ENCODE measurements at regions not wholly inside any gene's neighbourhood (a gene's known extent, or its start where the extent isn't known, plus 50 kb on each side); places are given as distances from the start of the nearest gene placed in this dataset.

DNA sequence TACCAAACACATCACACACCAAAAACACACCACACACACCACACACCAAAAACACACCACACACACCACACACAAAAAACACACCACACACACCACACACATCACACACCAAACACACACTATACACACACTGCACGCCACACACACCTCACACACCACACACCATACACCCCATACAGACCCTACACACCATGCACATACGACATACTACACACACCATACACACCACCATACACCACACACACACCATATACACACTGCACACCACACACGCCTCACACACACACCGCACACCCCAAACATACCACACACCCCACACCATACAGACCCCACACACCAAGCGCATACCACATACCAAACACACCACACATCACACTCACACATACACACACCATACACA, 226.9 kb upstream of the PKN2 start:
- no peak for ATAC-seq (replicated peaks in 1 of 4)
- no peak for DNase-seq
- Mint-ChIP-seq H3K4me1 (peaks cover 0 to 3% (median 2%) of the 10 kb centered on the region in 3 donors), H3K36me3 (no peaks in the 10 kb centered on the region), H3K4me3 (no peak overlapping the region), H3K27me3 (peaks cover 7 to 16% of the 10 kb centered on the region in 2 donors), H3K9me3 (no peaks in the 10 kb centered on the region), H3K27ac (no peak overlapping the region)
- POLR2A ChIA-PET = no interaction called here
- no peaks in the 10 kb centered on the region for H3K4me1 ChIP-seq (ENCODE audit: control insufficient read depth in 1 of 2, extremely low read depth in 1 of 2, insufficient read depth in 2 of 2, low read length in 2 of 2)
- WGBS (ENCODE audit: insufficient coverage) = 92% methylated on average over 5 of the region's 5 CpGs
- H3K27me3 ChIP-seq (replicated peaks in 1 of 2; ENCODE audit: control insufficient read depth in 2 of 2, extremely low read depth in 1 of 2, insufficient read depth in 2 of 2, low read length in 1 of 2) = peaks cover 5 to 6% of the 10 kb centered on the region in 2 experiments
- no peaks in the 10 kb centered on the region for H3K36me3 ChIP-seq (ENCODE audit: control insufficient read depth in 2 of 2, extremely low read depth in 1 of 2, insufficient read depth in 1 of 2, low read length in 1 of 2)
- H3K4me3 ChIP-seq (ENCODE audit: control insufficient read depth in 1 of 2, extremely low read depth in 1 of 2, low read length in 1 of 2) = no peak overlapping the region
- no peak overlapping the region for H3K27ac ChIP-seq (ENCODE audit: low read length)
- no peaks in the 10 kb centered on the region for H3K9me3 ChIP-seq
- CTCF ChIA-PET = no interaction called here

DNA sequence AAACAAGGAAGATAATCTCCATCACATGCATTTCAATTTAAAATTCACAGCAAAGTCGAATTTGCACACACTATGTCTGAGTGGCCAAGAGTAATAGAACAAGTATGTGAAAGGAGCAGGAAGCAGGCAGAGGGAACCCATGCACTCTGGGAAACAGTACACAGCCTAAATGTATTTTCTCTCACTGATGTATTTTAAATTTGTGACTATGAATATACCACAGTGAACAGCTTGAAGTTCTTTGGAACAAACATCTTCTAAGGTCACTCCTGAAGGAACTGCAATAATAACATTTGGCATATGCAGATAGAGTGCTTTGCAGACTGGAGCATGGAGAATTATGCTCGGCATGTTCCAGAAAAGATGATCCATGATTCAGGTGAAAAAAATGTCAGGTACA, 223.1 kb upstream of the PKN2 start:
- Mint-ChIP-seq H3K9me3 (peaks cover 0 to 5% (median 0%) of the 10 kb centered on the region in 3 donors), H3K27me3 (peaks cover 10 to 21% of the 10 kb centered on the region in 2 donors), H3K4me1 (peaks cover 0 to 3% (median 2%) of the 10 kb centered on the region in 3 donors), H3K36me3 (no peaks in the 10 kb centered on the region), H3K27ac (no peak overlapping the region), H3K4me3 (no peak overlapping the region)
- DNase-seq = no peak
- POLR2A ChIA-PET = no interaction called here
- H3K36me3 ChIP-seq (ENCODE audit: control insufficient read depth in 2 of 2, extremely low read depth in 1 of 2, insufficient read depth in 1 of 2, low read length in 1 of 2) = no peaks in the 10 kb centered on the region
- no CpG with 5 or more reads among the region's 2 CpGs for WGBS (ENCODE audit: insufficient coverage)
- no peaks in the 10 kb centered on the region for H3K9me3 ChIP-seq
- no peaks in the 10 kb centered on the region for H3K4me1 ChIP-seq (ENCODE audit: control insufficient read depth in 1 of 2, extremely low read depth in 1 of 2, insufficient read depth in 2 of 2, low read length in 2 of 2)
- no peak overlapping the region for H3K27ac ChIP-seq (ENCODE audit: low read length)
- H3K27me3 ChIP-seq (replicated peaks in 1 of 2; ENCODE audit: control insufficient read depth in 2 of 2, extremely low read depth in 1 of 2, insufficient read depth in 2 of 2, low read length in 1 of 2) = peaks cover 6 to 8% of the 10 kb centered on the region in 2 experiments
- CTCF ChIA-PET = no interaction called here
- no peak overlapping the region for H3K4me3 ChIP-seq (ENCODE audit: control insufficient read depth in 1 of 2, extremely low read depth in 1 of 2, low read length in 1 of 2)
- no peak for ATAC-seq (replicated peaks in 1 of 4)

DNA sequence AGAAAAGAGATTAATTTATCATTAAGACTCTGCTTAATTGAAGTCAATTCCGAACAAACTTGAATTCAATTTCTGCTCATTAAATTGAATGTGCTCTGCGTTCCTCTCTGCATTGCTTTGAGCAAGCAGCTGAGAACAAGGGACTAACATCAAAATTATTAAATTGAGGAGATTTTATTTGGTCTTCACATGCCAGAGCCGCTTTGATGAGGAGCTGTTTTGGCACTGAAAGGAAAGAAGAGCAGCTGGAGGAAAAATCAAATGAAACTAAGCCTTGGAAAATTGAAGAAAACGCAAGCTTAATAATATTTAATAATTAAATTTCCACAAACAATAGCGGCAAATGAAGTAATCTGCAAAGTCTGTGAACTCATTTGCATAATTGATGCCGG, 222.0 kb upstream of the PKN2 start:
- Mint-ChIP-seq H3K27ac (no peak overlapping the region), H3K4me1 (peaks cover 0 to 3% (median 2%) of the 10 kb centered on the region in 3 donors), H3K27me3 (peaks cover 10 to 21% of the 10 kb centered on the region in 2 donors), H3K9me3 (peaks cover 0 to 5% (median 0%) of the 10 kb centered on the region in 3 donors), H3K36me3 (no peaks in the 10 kb centered on the region), H3K4me3 (no peak overlapping the region)
- ATAC-seq (replicated peaks in 1 of 4) (no peak), DNase-seq (no peak)
- H3K4me1 ChIP-seq (ENCODE audit: control insufficient read depth in 1 of 2, extremely low read depth in 1 of 2, insufficient read depth in 2 of 2, low read length in 2 of 2) = no peaks in the 10 kb centered on the region
- H3K4me3 ChIP-seq (ENCODE audit: control insufficient read depth in 1 of 2, extremely low read depth in 1 of 2, low read length in 1 of 2) = no peak overlapping the region
- POLR2A ChIA-PET = interaction anchor here in 1 of 2 donors (0.6 kb wide), 1 partner anchor 1009 kb away, joined by 3 read pairs; no protein-coding TSS in a partner anchor
- no peaks in the 10 kb centered on the region for H3K9me3 ChIP-seq
- WGBS (ENCODE audit: insufficient coverage) = no CpG with 5 or more reads among the region's 6 CpGs
- no peaks in the 10 kb centered on the region for H3K36me3 ChIP-seq (ENCODE audit: control insufficient read depth in 2 of 2, extremely low read depth in 1 of 2, insufficient read depth in 1 of 2, low read length in 1 of 2)
- H3K27me3 ChIP-seq (replicated peaks in 1 of 2; ENCODE audit: control insufficient read depth in 2 of 2, extremely low read depth in 1 of 2, insufficient read depth in 2 of 2, low read length in 1 of 2) = peaks cover 6 to 8% of the 10 kb centered on the region in 2 experiments
- CTCF ChIA-PET = no interaction called here
- no peak overlapping the region for H3K27ac ChIP-seq (ENCODE audit: low read length)

DNA sequence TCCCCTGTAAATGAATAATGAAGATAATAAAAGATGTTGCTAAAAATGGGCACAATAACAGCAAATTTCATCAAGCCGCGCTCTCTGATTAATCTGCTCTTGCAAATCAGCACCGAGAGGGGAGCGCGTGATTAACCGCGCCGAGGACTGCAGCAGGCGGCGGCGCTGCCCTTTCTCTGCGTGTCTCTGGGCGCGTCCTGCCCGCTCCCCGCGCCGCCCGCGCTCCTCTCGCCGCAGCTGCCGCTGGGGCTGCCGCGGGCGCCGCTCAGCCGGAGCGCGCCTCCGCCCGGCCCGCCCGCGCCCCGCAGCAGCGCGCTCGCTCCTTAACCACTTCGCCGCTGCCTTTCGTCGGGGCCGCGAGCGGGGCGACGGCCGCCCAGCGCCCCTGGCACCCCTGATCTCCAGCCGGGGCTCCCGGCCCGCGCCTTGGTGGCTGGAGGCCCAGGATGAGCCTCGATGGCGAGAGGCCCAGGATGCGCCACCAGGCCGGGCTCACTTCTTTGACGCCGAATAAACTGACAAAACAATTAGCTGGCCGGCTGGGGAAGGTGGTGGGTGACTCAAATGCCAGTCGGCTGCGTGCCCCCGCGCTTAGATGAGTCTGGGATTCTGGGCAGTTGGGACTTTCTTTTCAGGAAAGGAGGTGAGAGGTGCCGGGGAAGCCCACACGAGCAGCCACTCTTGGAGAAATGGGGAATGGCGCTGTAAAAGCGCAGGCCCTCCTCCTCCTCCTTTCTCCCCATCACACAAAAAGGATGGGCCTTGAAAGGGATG, 221.4 kb upstream of the PKN2 start:
- no peak overlapping the region for H3K27ac Mint-ChIP-seq
- no peaks in the 10 kb centered on the region for H3K36me3 Mint-ChIP-seq
- H3K4me1 Mint-ChIP-seq = peaks cover 0 to 3% (median 2%) of the 10 kb centered on the region in 3 donors
- no peak for DNase-seq
- Histone ChIP-seq H3K27me3 (replicated peaks in 1 of 2; ENCODE audit: control insufficient read depth in 2 of 2, extremely low read depth in 1 of 2, insufficient read depth in 2 of 2, low read length in 1 of 2) (peaks cover 3 to 6% of the 10 kb centered on the region in 2 experiments), H3K36me3 (ENCODE audit: control insufficient read depth in 2 of 2, extremely low read depth in 1 of 2, insufficient read depth in 1 of 2, low read length in 1 of 2) (no peaks in the 10 kb centered on the region), H3K27ac (ENCODE audit: low read length) (no peak overlapping the region), H3K4me3 (ENCODE audit: control insufficient read depth in 1 of 2, extremely low read depth in 1 of 2, low read length in 1 of 2) (no peak overlapping the region), H3K9me3 (no peaks in the 10 kb centered on the region), H3K4me1 (ENCODE audit: control insufficient read depth in 1 of 2, extremely low read depth in 1 of 2, insufficient read depth in 2 of 2, low read length in 2 of 2) (no peaks in the 10 kb centered on the region)
- peaks cover 10 to 21% of the 10 kb centered on the region in 2 donors for H3K27me3 Mint-ChIP-seq
- CTCF ChIA-PET = no interaction called here
- WGBS (ENCODE audit: insufficient coverage) = 7% methylated on average over 59 of the region's 69 CpGs
- POLR2A ChIA-PET = interaction anchor here in 1 of 2 donors (0.6 kb wide), 1 partner anchor 1010 kb away, joined by 3 read pairs; no protein-coding TSS in a partner anchor
- H3K9me3 Mint-ChIP-seq = peaks cover 0 to 5% (median 0%) of the 10 kb centered on the region in 3 donors
- no peak overlapping the region for H3K4me3 Mint-ChIP-seq
- ATAC-seq (replicated peaks in 1 of 4) = no peak

DNA sequence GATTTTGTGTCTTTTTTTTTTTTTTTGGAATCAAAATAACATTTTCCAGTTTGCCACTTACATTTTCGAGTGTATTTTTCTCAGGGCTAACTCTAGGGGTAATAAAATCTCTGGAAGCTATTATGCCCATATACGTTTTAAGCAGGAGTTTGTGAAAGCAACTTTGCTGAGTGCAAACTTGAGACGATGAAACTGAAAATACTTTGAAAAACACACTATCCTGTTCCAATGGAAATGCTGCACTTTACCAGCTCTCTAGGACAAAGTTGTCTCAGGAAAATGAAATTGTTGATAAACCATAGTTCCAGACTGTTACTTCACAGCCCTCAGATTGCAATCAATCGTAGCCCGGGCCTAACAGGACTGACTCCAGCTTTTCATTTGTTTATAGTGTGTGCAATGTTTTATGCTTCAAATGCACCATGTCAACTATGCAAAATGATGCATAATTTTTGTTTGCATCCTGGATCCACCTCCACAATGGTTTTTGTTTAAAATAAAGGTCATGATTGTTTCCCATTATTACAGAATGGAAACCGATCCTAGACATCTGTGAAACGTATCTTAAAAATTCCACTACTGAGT, 220.6 kb upstream of the PKN2 start:
- peaks cover 0 to 5% (median 0%) of the 10 kb centered on the region in 3 donors for H3K9me3 Mint-ChIP-seq
- no peak overlapping the region for H3K4me3 Mint-ChIP-seq

DNA sequence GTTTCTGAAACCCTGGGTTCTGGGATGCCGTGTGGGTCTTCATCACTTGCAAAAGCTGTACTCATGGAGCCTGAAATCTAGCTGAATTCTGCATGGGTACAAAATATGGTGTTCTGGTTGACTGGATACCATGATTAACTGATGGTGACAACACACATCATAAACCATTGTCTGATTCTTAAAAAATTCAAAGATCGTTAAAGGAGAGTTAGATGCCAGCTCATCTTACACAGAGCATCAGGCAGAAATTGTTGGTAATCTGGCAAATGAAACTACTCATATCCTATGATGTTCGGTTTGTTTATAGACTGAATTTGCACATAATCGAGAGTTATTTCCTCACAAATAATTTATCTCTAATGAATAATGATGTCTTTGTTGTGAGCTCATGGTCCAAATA, 218.1 kb upstream of the PKN2 start:
- ATAC-seq (replicated peaks in 1 of 4) (no peak), DNase-seq (no peak)
- peaks cover 7 to 18% of the 10 kb centered on the region in 2 donors for H3K27me3 Mint-ChIP-seq
- no peak overlapping the region for H3K4me3 Mint-ChIP-seq
- H3K36me3 Mint-ChIP-seq = no peaks in the 10 kb centered on the region
- peaks cover 0 to 5% (median 0%) of the 10 kb centered on the region in 3 donors for H3K9me3 Mint-ChIP-seq
- ChIA-PET CTCF (no interaction called here), POLR2A (no interaction called here)
- no peak overlapping the region for H3K27ac ChIP-seq (ENCODE audit: low read length)
- H3K27ac Mint-ChIP-seq = no peak overlapping the region
- peaks cover 0 to 3% (median 2%) of the 10 kb centered on the region in 3 donors for H3K4me1 Mint-ChIP-seq
- H3K9me3 ChIP-seq = no peaks in the 10 kb centered on the region
- peaks cover 3 to 6% of the 10 kb centered on the region in 2 experiments for H3K27me3 ChIP-seq (replicated peaks in 1 of 2; ENCODE audit: control insufficient read depth in 2 of 2, extremely low read depth in 1 of 2, insufficient read depth in 2 of 2, low read length in 1 of 2)
- H3K4me3 ChIP-seq (ENCODE audit: control insufficient read depth in 1 of 2, extremely low read depth in 1 of 2, low read length in 1 of 2) = no peak overlapping the region
- H3K4me1 ChIP-seq (ENCODE audit: control insufficient read depth in 1 of 2, extremely low read depth in 1 of 2, insufficient read depth in 2 of 2, low read length in 2 of 2) = no peaks in the 10 kb centered on the region
- no peaks in the 10 kb centered on the region for H3K36me3 ChIP-seq (ENCODE audit: control insufficient read depth in 2 of 2, extremely low read depth in 1 of 2, insufficient read depth in 1 of 2, low read length in 1 of 2)
- no CpG with 5 or more reads among the region's 4 CpGs for WGBS (ENCODE audit: insufficient coverage)

More for the DNA sequence above, 220.6 kb upstream of the PKN2 start:
- 100% methylated on average over 1 of the region's 7 CpGs for WGBS (ENCODE audit: insufficient coverage)
- Histone ChIP-seq H3K4me3 (ENCODE audit: control insufficient read depth in 1 of 2, extremely low read depth in 1 of 2, low read length in 1 of 2) (no peak overlapping the region), H3K4me1 (ENCODE audit: control insufficient read depth in 1 of 2, extremely low read depth in 1 of 2, insufficient read depth in 2 of 2, low read length in 2 of 2) (no peaks in the 10 kb centered on the region), H3K36me3 (ENCODE audit: control insufficient read depth in 2 of 2, extremely low read depth in 1 of 2, insufficient read depth in 1 of 2, low read length in 1 of 2) (no peaks in the 10 kb centered on the region), H3K27me3 (replicated peaks in 1 of 2; ENCODE audit: control insufficient read depth in 2 of 2, extremely low read depth in 1 of 2, insufficient read depth in 2 of 2, low read length in 1 of 2) (peaks cover 3 to 6% of the 10 kb centered on the region in 2 experiments), H3K27ac (ENCODE audit: low read length) (no peak overlapping the region), H3K9me3 (no peaks in the 10 kb centered on the region)
- peaks cover 10 to 21% of the 10 kb centered on the region in 2 donors for H3K27me3 Mint-ChIP-seq
- ATAC-seq (replicated peaks in 1 of 4) (no peak), DNase-seq (no peak)
- H3K36me3 Mint-ChIP-seq = no peaks in the 10 kb centered on the region
- no peak overlapping the region for H3K27ac Mint-ChIP-seq
- ChIA-PET POLR2A (interaction anchor here (0.6 to 0.7 kb wide), 2 partner anchors 17 to 1122 kb away, joined by 4 to 8 read pairs; no protein-coding TSS in a partner anchor), CTCF (interaction anchor here in 1 of 2 donors (0.6 kb wide), 1 partner anchor 200 kb away, joined by 4 read pairs; no protein-coding TSS in a partner anchor)
- peaks cover 0 to 3% (median 2%) of the 10 kb centered on the region in 3 donors for H3K4me1 Mint-ChIP-seq
